Stromal cell of bone marrow (primary cell): ENCODE measurements at regions not wholly inside any gene's neighbourhood (a gene's known extent, or its start where the extent isn't known, plus 50 kb on each side); places are given as distances from the start of the nearest gene placed in this dataset.

Source experiments
- DNase-seq: peaks from one replicate; pipeline ENCODE4 v3.0.0-alpha.2; 2012; ENCODE audit warnings: low read depth

GRCh38 chr15:88707771-88708654 is 69.2 kb downstream of the ISG20 start:
- DNase-seq, result no peak

- no peak for DNase-seq
Observed at GRCh38 chr15:88708655-88709054, 69.8 kb downstream of the ISG20 start.

GRCh38 chr15:88710027-88710715 is 71.4 kb downstream of the ISG20 start:
- DNase-seq, result no peak

GRCh38 chr15:88711806-88712205 is 73.0 kb downstream of the ISG20 start:
- no peak for DNase-seq

GRCh38 chr15:88714782-88715372 is 76.1 kb downstream of the ISG20 start:
- DNase-seq, result no peak

- no peak for DNase-seq
Observed at GRCh38 chr15:88716543-88717381, 77.9 kb downstream of the ISG20 start.

GRCh38 chr15:88717382-88718031 is 78.7 kb downstream of the ISG20 start:
- DNase-seq, result no peak

- DNase-seq, result no peak
Observed at GRCh38 chr15:88718731-88719130, 79.9 kb downstream of the ISG20 start.

GRCh38 chr15:88719654-88720053 is 80.8 kb downstream of the ISG20 start:
- DNase-seq, result no peak

- no peak for DNase-seq
Observed at GRCh38 chr15:88725305-88726210, 77.7 kb upstream of the ACAN start.

GRCh38 chr15:88727439-88727838 is 75.8 kb upstream of the ACAN start:
- no peak for DNase-seq

GRCh38 chr15:88729581-88729980 is 73.7 kb upstream of the ACAN start:
- DNase-seq, result no peak

GRCh38 chr15:88730751-88731150 is 72.5 kb upstream of the ACAN start:
- DNase-seq, result no peak

GRCh38 chr15:88735212-88735611 is 68.0 kb upstream of the ACAN start:
- DNase-seq, result no peak

GRCh38 chr15:88736204-88736603 is 67.0 kb upstream of the ACAN start:
- DNase-seq, result no peak

GRCh38 chr15:88738796-88739195 is 64.4 kb upstream of the ACAN start:
- DNase-seq, result peak; percentile 48

- DNase-seq, result no peak
Observed at GRCh38 chr15:88739541-88739940, 63.7 kb upstream of the ACAN start.

GRCh38 chr15:88740356-88740755 is 62.9 kb upstream of the ACAN start:
- no peak for DNase-seq

GRCh38 chr15:88741046-88741445 is 62.2 kb upstream of the ACAN start:
- DNase-seq, result no peak

GRCh38 chr15:88741671-88742070 is 61.6 kb upstream of the ACAN start:
- DNase-seq, result no peak

GRCh38 chr15:88742161-88742560 is 61.1 kb upstream of the ACAN start:
- no peak for DNase-seq
